ENCODE measurements at regions not wholly inside any gene's neighbourhood (a gene's known extent, or its start where the extent isn't known, plus 50 kb on each side); places are given as distances from the start of the nearest gene placed in this dataset.
"Not testable (repeated sequence)": the region's sequence is repeated elsewhere in the genome, so short reads cannot be mapped to it uniquely, and the experiment has no call there.

DNA sequence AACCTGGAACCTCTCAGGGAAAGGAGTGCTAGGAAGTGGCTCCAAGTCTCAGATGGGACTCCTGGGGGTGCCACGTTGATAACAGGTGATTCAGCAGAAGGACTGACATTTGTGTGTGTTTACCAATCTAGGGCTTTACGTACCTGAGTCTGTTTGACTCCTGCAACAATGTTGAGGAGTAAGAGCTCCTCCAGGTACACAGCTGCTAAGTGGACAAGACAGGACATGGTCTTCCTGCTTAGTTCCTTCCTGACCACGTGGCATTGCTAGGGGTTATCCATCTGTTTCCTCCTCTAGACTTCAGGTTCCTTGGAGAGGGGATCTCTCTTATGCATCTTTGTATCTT lies 164.5 kb upstream of the SLC24A3 start:
- Histone ChIP-seq H3K27ac (no peak overlapping the region), H3K36me3 (no peaks in the 10 kb centered on the region), H3K27me3 (peaks cover 7% of the 10 kb centered on the region)

DNA sequence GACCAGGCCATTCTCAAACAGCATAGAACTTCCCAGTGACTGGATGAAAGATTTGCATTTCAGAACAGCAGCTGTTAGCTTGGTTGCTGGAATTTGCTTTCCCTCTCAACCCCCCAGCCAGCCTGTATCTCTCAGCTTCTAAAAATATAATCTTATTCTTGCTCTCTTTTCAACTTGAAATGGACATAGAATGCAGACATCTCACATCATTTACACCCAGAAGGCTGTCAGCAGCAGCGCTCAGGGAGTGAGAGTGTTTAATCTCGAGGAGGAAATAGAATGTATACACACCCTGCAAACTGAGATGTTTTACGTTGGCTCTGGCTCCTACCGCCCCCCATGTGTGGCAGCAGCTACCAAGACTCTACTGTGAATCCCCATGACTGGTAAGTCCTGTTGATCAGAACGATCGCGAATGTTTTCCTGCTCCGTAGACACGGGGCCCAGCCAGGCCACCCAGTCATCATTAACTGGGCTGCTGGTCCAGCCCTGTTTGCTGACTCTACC lies 163.4 kb upstream of the SLC24A3 start:
- no peaks in the 10 kb centered on the region for H3K36me3 ChIP-seq
- TF ChIP-seq, protein P1, sequence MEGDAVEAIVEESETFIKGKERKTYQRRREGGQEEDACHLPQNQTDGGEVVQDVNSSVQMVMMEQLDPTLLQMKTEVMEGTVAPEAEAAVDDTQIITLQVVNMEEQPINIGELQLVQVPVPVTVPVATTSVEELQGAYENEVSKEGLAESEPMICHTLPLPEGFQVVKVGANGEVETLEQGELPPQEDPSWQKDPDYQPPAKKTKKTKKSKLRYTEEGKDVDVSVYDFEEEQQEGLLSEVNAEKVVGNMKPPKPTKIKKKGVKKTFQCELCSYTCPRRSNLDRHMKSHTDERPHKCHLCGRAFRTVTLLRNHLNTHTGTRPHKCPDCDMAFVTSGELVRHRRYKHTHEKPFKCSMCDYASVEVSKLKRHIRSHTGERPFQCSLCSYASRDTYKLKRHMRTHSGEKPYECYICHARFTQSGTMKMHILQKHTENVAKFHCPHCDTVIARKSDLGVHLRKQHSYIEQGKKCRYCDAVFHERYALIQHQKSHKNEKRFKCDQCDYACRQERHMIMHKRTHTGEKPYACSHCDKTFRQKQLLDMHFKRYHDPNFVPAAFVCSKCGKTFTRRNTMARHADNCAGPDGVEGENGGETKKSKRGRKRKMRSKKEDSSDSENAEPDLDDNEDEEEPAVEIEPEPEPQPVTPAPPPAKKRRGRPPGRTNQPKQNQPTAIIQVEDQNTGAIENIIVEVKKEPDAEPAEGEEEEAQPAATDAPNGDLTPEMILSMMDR (IDR thresholded peaks at IDR 0.05) = no peak
- peaks cover 7% of the 10 kb centered on the region for H3K27me3 ChIP-seq
- no peak overlapping the region for H3K4me3 ChIP-seq (ENCODE audit: low read depth in 1 of 2, low read length in 1 of 2)
- no peaks in the 10 kb centered on the region for H3K9me3 ChIP-seq
- H3K27ac ChIP-seq = no peak overlapping the region
- no peaks in the 10 kb centered on the region for H3K4me1 ChIP-seq (ENCODE audit: control insufficient read depth in 1 of 2, insufficient read depth in 1 of 2, low read depth in 1 of 2, low read length in 1 of 2)

More for the DNA sequence above, 164.5 kb upstream of the SLC24A3 start:
- Histone ChIP-seq H3K4me1 (ENCODE audit: control insufficient read depth in 1 of 2, insufficient read depth in 1 of 2, low read depth in 1 of 2, low read length in 1 of 2) (no peaks in the 10 kb centered on the region), H3K9me3 (no peaks in the 10 kb centered on the region), H3K4me3 (ENCODE audit: low read depth in 1 of 2, low read length in 1 of 2) (no peak overlapping the region)
- TF ChIP-seq, protein P1 (IDR thresholded peaks at IDR 0.05) = no peak

DNA sequence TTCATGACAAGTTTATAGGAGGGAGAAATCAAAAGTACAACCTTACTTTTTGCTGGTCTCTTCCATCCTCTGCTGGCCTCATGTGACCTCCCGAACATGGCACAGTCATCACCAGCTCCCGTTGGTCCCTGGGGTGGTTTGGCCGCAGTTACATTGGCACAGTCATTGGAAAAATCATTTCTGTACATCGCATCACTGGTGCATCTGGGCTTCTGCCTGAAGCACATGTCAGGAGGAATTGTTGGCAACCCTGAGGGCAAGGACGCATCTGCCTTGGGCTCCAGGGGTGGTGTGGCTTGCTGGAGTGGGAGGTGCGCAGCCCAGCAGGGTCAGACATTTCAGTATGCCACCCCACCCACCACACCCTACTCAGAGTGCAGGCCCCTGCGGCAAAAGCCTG lies 162.9 kb upstream of the SLC24A3 start:
- H3K9me3 ChIP-seq = no peaks in the 10 kb centered on the region
- no peak overlapping the region for H3K27ac ChIP-seq
- TF ChIP-seq, protein P1 (IDR thresholded peaks at IDR 0.05) = no peak

DNA sequence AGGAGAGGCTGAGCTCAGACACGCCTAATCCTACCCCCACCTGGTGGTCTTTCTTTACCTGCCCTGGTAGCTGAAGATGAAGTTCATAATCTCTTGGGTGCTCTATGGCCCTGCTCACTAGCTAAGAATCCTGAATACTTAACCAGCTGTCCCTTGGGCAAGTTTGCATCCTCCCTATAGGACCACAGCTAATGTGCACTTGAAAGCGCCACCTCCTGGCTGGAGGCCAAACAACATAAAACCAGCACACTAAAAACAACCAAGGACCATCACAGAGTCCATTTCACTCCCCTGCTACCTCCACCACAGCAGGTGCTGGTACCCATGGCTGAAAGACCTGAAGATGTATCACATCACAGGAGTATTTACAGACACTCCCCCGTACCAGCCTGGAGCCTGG lies 155.5 kb upstream of the SLC24A3 start:
- TF ChIP-seq, protein P1 (IDR thresholded peaks at IDR 0.05) = peak; percentile 20
- no peaks in the 10 kb centered on the region for H3K9me3 ChIP-seq
- H3K36me3 ChIP-seq = no peaks in the 10 kb centered on the region
- no peak overlapping the region for H3K27ac ChIP-seq
- H3K27me3 ChIP-seq = no peaks in the 10 kb centered on the region
- H3K4me1 ChIP-seq (ENCODE audit: control insufficient read depth in 1 of 2, insufficient read depth in 1 of 2, low read depth in 1 of 2, low read length in 1 of 2) = no peaks in the 10 kb centered on the region
- H3K4me3 ChIP-seq (ENCODE audit: low read depth in 1 of 2, low read length in 1 of 2) = no peak overlapping the region

More for the DNA sequence above, 162.9 kb upstream of the SLC24A3 start:
- no peaks in the 10 kb centered on the region for H3K36me3 ChIP-seq
- H3K4me1 ChIP-seq (ENCODE audit: control insufficient read depth in 1 of 2, insufficient read depth in 1 of 2, low read depth in 1 of 2, low read length in 1 of 2) = no peaks in the 10 kb centered on the region
- peaks cover 7% of the 10 kb centered on the region for H3K27me3 ChIP-seq
- no peak overlapping the region for H3K4me3 ChIP-seq (ENCODE audit: low read depth in 1 of 2, low read length in 1 of 2)

DNA sequence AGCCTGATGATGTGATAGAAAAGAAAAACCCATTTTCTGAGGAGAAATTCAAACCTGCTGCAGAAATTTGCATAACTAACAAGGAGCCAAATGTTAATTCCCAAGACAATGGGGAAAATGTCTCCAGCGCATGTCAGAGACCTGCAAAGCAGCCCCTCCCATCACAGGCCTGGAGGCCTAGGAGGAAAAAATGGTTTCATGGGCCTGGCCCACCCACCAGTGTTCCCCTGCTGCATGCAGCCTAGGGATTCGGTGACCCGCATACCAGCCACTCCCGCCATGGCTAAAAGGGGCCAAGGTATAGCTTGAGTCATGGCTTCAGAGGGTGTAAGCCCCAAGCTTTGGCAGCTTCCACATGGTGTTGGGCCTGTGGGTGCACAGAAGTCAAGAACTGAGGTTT lies 147.7 kb upstream of the SLC24A3 start:
- not testable (repeated sequence) for H3K27ac ChIP-seq; H3K4me3 ChIP-seq (ENCODE audit: low read depth in 1 of 2, low read length in 1 of 2); H3K4me1 ChIP-seq (ENCODE audit: control insufficient read depth in 1 of 2, insufficient read depth in 1 of 2, low read depth in 1 of 2, low read length in 1 of 2); H3K27me3 ChIP-seq; H3K9me3 ChIP-seq; H3K36me3 ChIP-seq

DNA sequence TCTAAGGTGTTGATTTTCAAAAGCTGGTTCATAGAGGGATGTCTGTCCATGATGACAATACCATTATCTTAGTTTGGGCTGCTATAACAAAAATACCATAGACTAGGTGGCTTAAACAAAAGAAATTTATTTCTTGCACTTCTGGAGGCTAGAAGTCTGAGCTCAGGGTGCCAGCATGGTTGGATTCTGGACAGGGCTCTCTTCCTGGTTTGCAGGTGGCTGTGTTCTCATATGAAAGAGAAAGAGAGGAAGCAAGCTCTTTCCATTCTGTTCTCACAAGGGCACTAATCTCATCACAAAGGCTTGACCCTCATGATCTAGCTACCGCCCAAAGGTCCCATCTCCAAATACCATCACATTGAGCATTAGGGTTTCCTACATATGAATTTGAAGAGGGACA lies 144.5 kb upstream of the SLC24A3 start:
- no peaks in the 10 kb centered on the region for H3K36me3 ChIP-seq
- H3K27ac ChIP-seq = no peak overlapping the region
- TF ChIP-seq, protein P1 (IDR thresholded peaks at IDR 0.05) = no peak
- H3K4me1 ChIP-seq (ENCODE audit: control insufficient read depth in 1 of 2, insufficient read depth in 1 of 2, low read depth in 1 of 2, low read length in 1 of 2) = peaks cover 28 to 31% of the 10 kb centered on the region in 2 experiments
- no peak overlapping the region for H3K4me3 ChIP-seq (ENCODE audit: low read depth in 1 of 2, low read length in 1 of 2)
- no peaks in the 10 kb centered on the region for H3K27me3 ChIP-seq
- no peaks in the 10 kb centered on the region for H3K9me3 ChIP-seq

Measured in neutrophil (primary cell).